Neural crest cell (in vitro differentiated cells): ENCODE measurements at regions not wholly inside any gene's neighbourhood (a gene's known extent, or its start where the extent isn't known, plus 50 kb on each side); places are given as distances from the start of the nearest gene placed in this dataset.
A peak's percentile ranks its signal among the peaks of the same experiment; 100 is the strongest.
"Not testable (repeated sequence)": the region's sequence is repeated elsewhere in the genome, so short reads cannot be mapped to it uniquely, and the experiment has no call there.

Experiments
- DNase-seq: peaks from one replicate; pipeline ENCODE4 v3.0.0; 2021; ENCODE audit warnings: low read depth, mixed read lengths, low spot score
- H3K27ac Mint-ChIP-seq: one replicate; pipeline ENCODE4 v1.8.0; 2021; ENCODE audit warnings: mild to moderate bottlenecking, mixed read lengths; ENCODE audit not compliant: unreplicated experiment
- H3K27me3 Mint-ChIP-seq: 2 replicates; pipeline ENCODE4 v1.8.0; 2021; ENCODE audit warnings: low read depth, mild to moderate bottlenecking, mixed read lengths
- H3K36me3 Mint-ChIP-seq: 2 replicates; pipeline ENCODE4 v1.8.0; 2021; ENCODE audit warnings: low read depth, mild to moderate bottlenecking, mixed read lengths
- H3K4me1 Mint-ChIP-seq: 2 replicates; pipeline ENCODE4 v1.8.0; 2021; ENCODE audit warnings: mixed read lengths
- H3K4me3 Mint-ChIP-seq: one replicate; pipeline ENCODE4 v1.8.0; 2021; ENCODE audit warnings: mild to moderate bottlenecking, mixed read lengths
- H3K9me3 Mint-ChIP-seq: 2 replicates; pipeline ENCODE4 v1.8.0; 2021; ENCODE audit warnings: mixed read lengths
- CTCF ChIP-seq: fragments of 200-600 bp; sonication (generic); conservative IDR thresholded peaks from 2 replicates; pipeline ENCODE4 v1.5.0; 2021; ENCODE audit warnings: antibody characterized with exemption, mild to moderate bottlenecking

- peaks cover 3% of the 10 kb centered on the region for H3K9me3 Mint-ChIP-seq
- DNase-seq: no peak
- peaks cover 42% of the 10 kb centered on the region for H3K4me1 Mint-ChIP-seq
- no peak for TF ChIP-seq CTCF
- H3K36me3 Mint-ChIP-seq: no peaks in the 10 kb centered on the region
- H3K27ac Mint-ChIP-seq: peak overlapping the region; percentile 24
- no peaks in the 10 kb centered on the region for H3K27me3 Mint-ChIP-seq
- H3K4me3 Mint-ChIP-seq: no peak overlapping the region
These were observed 137.0 kb upstream of the CDKN3 start for GRCh38 chr14:54259821-54260220.

GRCh38 chr14:54261283-54261682 is 135.5 kb upstream of the CDKN3 start:
- peaks cover 42% of the 10 kb centered on the region for H3K4me1 Mint-ChIP-seq
- H3K27me3 Mint-ChIP-seq: no peaks in the 10 kb centered on the region
- no peak for TF ChIP-seq CTCF
- no peak overlapping the region for H3K4me3 Mint-ChIP-seq
- H3K9me3 Mint-ChIP-seq: peaks cover 3% of the 10 kb centered on the region
- no peak for DNase-seq
- peak overlapping the region; percentile 70 for H3K27ac Mint-ChIP-seq
- no peaks in the 10 kb centered on the region for H3K36me3 Mint-ChIP-seq

GRCh38 chr14:54266616-54267015 is 130.2 kb upstream of the CDKN3 start:
- not testable (repeated sequence) for H3K9me3 Mint-ChIP-seq, DNase-seq, H3K4me1 Mint-ChIP-seq, H3K27me3 Mint-ChIP-seq, H3K27ac Mint-ChIP-seq, H3K36me3 Mint-ChIP-seq, H3K4me3 Mint-ChIP-seq

GRCh38 chr14:54267172-54267571 is 129.6 kb upstream of the CDKN3 start:
- Mint-ChIP-seq H3K36me3 (no peaks in the 10 kb centered on the region), H3K4me1 (peaks cover 2% of the 10 kb centered on the region), H3K27me3 (no peaks in the 10 kb centered on the region), H3K27ac (no peak overlapping the region), H3K4me3 (no peak overlapping the region), H3K9me3 (no peaks in the 10 kb centered on the region)
- no peak for TF ChIP-seq CTCF
- no peak for DNase-seq

GRCh38 chr14:54275997-54276725 is 120.6 kb upstream of the CDKN3 start:
- no peak overlapping the region for H3K4me3 Mint-ChIP-seq
- H3K36me3 Mint-ChIP-seq: no peaks in the 10 kb centered on the region
- H3K4me1 Mint-ChIP-seq: no peaks in the 10 kb centered on the region
- DNase-seq: no peak
- no peak for TF ChIP-seq CTCF
- H3K27ac Mint-ChIP-seq: no peak overlapping the region
- H3K9me3 Mint-ChIP-seq: peaks cover 4% of the 10 kb centered on the region
- no peaks in the 10 kb centered on the region for H3K27me3 Mint-ChIP-seq

GRCh38 chr14:54278087-54278486 is 118.7 kb upstream of the CDKN3 start:
- Mint-ChIP-seq H3K4me3 (no peak overlapping the region), H3K36me3 (no peaks in the 10 kb centered on the region), H3K9me3 (peaks cover 4% of the 10 kb centered on the region), H3K4me1 (no peaks in the 10 kb centered on the region), H3K27me3 (no peaks in the 10 kb centered on the region), H3K27ac (no peak overlapping the region)
- no peak for TF ChIP-seq CTCF
- no peak for DNase-seq
